ENCODE measurements at regions not wholly inside any gene's neighbourhood (a gene's known extent, or its start where the extent isn't known, plus 50 kb on each side); places are given as distances from the start of the nearest gene placed in this dataset.
A peak's percentile ranks its signal among the peaks of the same experiment; 100 is the strongest.

GRCh38 chr14:36067428-36068187, 108.9 kb downstream of the PTCSC3 start:
- peak in 2 of 8 donors; percentile 15 to 30 for ATAC-seq
- Histone ChIP-seq H3K27ac (no peak overlapping the region), H3K36me3 (no peaks in the 10 kb centered on the region), H3K4me1 (no peaks in the 10 kb centered on the region), H3K4me3 (no peak overlapping the region), H3K27me3 (peaks cover 0 to 26% (median 8%) of the 10 kb centered on the region in 7 donors), H3K9me3 (no peaks in the 10 kb centered on the region)
- no peak for DNase-seq
- 35 to 40% methylated on average over 4 of the region's 4 CpGs for WGBS, 2 donors
- intact Hi-C loops (cut with DNase I) = loop anchor here in 2 of 10 donors (10.0 kb wide), 2 partner anchors 183 to 307 kb away; no protein-coding TSS in a partner anchor
- TF ChIP-seq, protein P1, sequence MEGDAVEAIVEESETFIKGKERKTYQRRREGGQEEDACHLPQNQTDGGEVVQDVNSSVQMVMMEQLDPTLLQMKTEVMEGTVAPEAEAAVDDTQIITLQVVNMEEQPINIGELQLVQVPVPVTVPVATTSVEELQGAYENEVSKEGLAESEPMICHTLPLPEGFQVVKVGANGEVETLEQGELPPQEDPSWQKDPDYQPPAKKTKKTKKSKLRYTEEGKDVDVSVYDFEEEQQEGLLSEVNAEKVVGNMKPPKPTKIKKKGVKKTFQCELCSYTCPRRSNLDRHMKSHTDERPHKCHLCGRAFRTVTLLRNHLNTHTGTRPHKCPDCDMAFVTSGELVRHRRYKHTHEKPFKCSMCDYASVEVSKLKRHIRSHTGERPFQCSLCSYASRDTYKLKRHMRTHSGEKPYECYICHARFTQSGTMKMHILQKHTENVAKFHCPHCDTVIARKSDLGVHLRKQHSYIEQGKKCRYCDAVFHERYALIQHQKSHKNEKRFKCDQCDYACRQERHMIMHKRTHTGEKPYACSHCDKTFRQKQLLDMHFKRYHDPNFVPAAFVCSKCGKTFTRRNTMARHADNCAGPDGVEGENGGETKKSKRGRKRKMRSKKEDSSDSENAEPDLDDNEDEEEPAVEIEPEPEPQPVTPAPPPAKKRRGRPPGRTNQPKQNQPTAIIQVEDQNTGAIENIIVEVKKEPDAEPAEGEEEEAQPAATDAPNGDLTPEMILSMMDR (IDR thresholded peaks at IDR 0.05) = no peak

- peaks cover 0 to 16% (median 2%) of the 10 kb centered on the region in 7 donors for H3K27me3 ChIP-seq
- H3K27ac ChIP-seq = no peak overlapping the region
- no peaks in the 10 kb centered on the region for H3K36me3 ChIP-seq
- intact Hi-C loops (cut with DNase I) = loop anchor here in 2 of 10 donors (10.0 kb wide), 2 partner anchors 182 to 308 kb away; no protein-coding TSS in a partner anchor
- DNase-seq (no peak), ATAC-seq (no peak)
- 87 to 89% methylated on average over 4 of the region's 4 CpGs for WGBS, 2 donors
- no peaks in the 10 kb centered on the region for H3K9me3 ChIP-seq
- TF ChIP-seq, protein P1 (IDR thresholded peaks at IDR 0.05) = no peak
- no peaks in the 10 kb centered on the region for H3K4me1 ChIP-seq
- no peak overlapping the region for H3K4me3 ChIP-seq
Measured at GRCh38 chr14:36066636-36067035, 109.9 kb downstream of the PTCSC3 start.

GRCh38 chr14:36065831-36066230, 110.7 kb downstream of the PTCSC3 start:
- TF ChIP-seq, protein P1 (IDR thresholded peaks at IDR 0.05) = no peak
- no peaks in the 10 kb centered on the region for H3K4me1 ChIP-seq
- WGBS, 2 donors = 62 to 68% methylated on average over 3 of the region's 3 CpGs
- no peak overlapping the region for H3K27ac ChIP-seq
- intact Hi-C loops (cut with DNase I) = loop anchor here in 2 of 10 donors (10.0 kb wide), 2 partner anchors 181 to 309 kb away; no protein-coding TSS in a partner anchor
- H3K9me3 ChIP-seq = no peaks in the 10 kb centered on the region
- peaks cover 0 to 11% (median 0%) of the 10 kb centered on the region in 7 donors for H3K27me3 ChIP-seq
- ATAC-seq = no peak
- no peaks in the 10 kb centered on the region for H3K36me3 ChIP-seq
- no peak overlapping the region for H3K4me3 ChIP-seq
- no peak for DNase-seq

DNA sequence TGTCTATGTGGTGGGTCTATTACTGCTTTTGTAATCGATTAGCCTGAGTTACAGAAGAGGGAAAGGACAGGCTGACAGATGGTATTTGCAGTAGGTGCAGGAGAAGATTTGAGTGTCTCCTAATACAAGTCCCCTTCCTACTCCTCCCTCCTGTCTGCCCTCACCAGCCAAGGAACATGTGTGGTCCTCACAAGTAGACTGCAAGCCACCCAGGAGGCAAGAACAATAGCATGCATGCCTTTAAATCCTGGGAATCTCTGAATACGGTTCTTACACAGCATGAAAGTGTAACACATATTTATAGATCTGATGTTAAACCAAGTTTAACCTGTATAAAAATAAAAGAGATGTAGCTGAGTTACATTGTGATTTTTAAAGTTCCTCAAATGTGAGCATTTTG, 117.0 kb downstream of the PTCSC3 start:
- Histone ChIP-seq H3K27ac (no peak overlapping the region), H3K4me3 (no peak overlapping the region), H3K4me1 (peaks cover 0 to 4% (median 0%) of the 10 kb centered on the region in 9 donors), H3K36me3 (no peaks in the 10 kb centered on the region), H3K9me3 (no peaks in the 10 kb centered on the region), H3K27me3 (peaks cover 0 to 7% (median 0%) of the 10 kb centered on the region in 7 donors)
- TF ChIP-seq, protein P1 (IDR thresholded peaks at IDR 0.05) = no peak
- intact Hi-C loops (cut with DNase I) = no loop called here
- ATAC-seq (no peak), DNase-seq (no peak)
- 72 to 76% methylated on average over 2 of the region's 2 CpGs for WGBS, 2 donors
